ENCODE measurements at regions not wholly inside any gene's neighbourhood (a gene's known extent, or its start where the extent isn't known, plus 50 kb on each side); places are given as distances from the start of the nearest gene placed in this dataset.

- no peak for TF ChIP-seq POLR2A (IDR thresholded peaks at IDR 0.05)
- no peak for TF ChIP-seq CTCF (IDR thresholded peaks at IDR 0.05)
These were observed 160.6 kb downstream of the VEGFA start for GRCh38 chr6:43930440-43931154.

All from sigmoid colon (tissue), 3 donors.